H1 (cell line): ENCODE measurements at regions not wholly inside any gene's neighbourhood (a gene's known extent, or its start where the extent isn't known, plus 50 kb on each side); places are given as distances from the start of the nearest gene placed in this dataset.

ENCODE experiments used
- CREB1 ChIP-seq: IDR thresholded peaks from 2 replicates; pipeline ENCODE4 v1.6.1; 2012; ENCODE audit warnings: inconsistent platforms
- RBBP5 ChIP-seq: IDR thresholded peaks from 2 replicates; pipeline ENCODE4 v1.7.1; 2012; ENCODE audit warnings: low read depth, mild to moderate bottlenecking, inconsistent platforms, low read length, moderate library complexity, borderline replicate concordance

DNA sequence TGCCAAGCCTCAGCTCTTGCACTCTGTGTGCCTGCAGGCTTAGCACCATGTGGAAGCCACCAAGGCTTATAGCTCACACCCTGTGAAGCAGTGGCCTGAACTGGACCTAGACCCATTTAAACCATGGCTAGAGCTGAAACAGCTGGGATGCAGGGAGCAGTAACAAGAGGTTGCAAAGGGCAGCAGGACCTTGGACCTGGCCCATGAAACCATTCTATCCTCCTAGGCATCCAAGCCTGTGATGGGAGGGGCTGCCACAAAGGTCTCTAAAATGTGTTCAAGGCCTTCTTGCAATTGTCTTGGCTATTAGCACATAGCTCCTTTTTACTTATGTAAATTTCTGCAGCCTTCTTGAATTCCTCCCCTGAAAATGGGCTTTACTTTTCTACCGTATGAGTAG lies 57.9 kb upstream of the NPAP1 start (continued):
- TF ChIP-seq RBBP5 (no peak), CREB1 (no peak)
